GM18519 (cell line): ENCODE measurements at regions not wholly inside any gene's neighbourhood (a gene's known extent, or its start where the extent isn't known, plus 50 kb on each side); places are given as distances from the start of the nearest gene placed in this dataset.
"Not testable (repeated sequence)": the region's sequence is repeated elsewhere in the genome, so short reads cannot be mapped to it uniquely, and the experiment has no call there.

Experiments used
- ATAC-seq: cut with Tn5 transposase; IDR thresholded peaks from one replicate; pipeline ENCODE4 v1.9.1; 2021; ENCODE audit warnings: mild to moderate bottlenecking, moderate library complexity; ENCODE audit not compliant: unreplicated experiment, low FRiP score

GRCh38 chr14:31911160-31911559, 165.9 kb upstream of the ARHGAP5 start:
- no peak for ATAC-seq

GRCh38 chr14:31913370-31913769, 163.7 kb upstream of the ARHGAP5 start:
- ATAC-seq = no peak

GRCh38 chr14:31918289-31918688, 158.8 kb upstream of the ARHGAP5 start:
- not testable (repeated sequence) for ATAC-seq

- ATAC-seq = no peak
These were observed 157.1 kb upstream of the ARHGAP5 start for GRCh38 chr14:31920001-31920400.

GRCh38 chr14:31920989-31921650, 156.0 kb upstream of the ARHGAP5 start:
- ATAC-seq = no peak

GRCh38 chr14:31921721-31922120, 155.4 kb upstream of the ARHGAP5 start:
- ATAC-seq = no peak

- peak; percentile 66 for ATAC-seq
These were observed 151.0 kb upstream of the ARHGAP5 start for GRCh38 chr14:31926123-31926522.

GRCh38 chr14:31926652-31927347, 150.3 kb upstream of the ARHGAP5 start:
- ATAC-seq = no peak

- ATAC-seq = no peak
These were observed 149.7 kb upstream of the ARHGAP5 start for GRCh38 chr14:31927348-31927832.

- no peak for ATAC-seq
These were observed 147.0 kb upstream of the ARHGAP5 start for GRCh38 chr14:31930070-31930469.

- ATAC-seq = no peak
These were observed 146.4 kb upstream of the ARHGAP5 start for GRCh38 chr14:31930493-31931240.

GRCh38 chr14:31932675-31933074, 144.4 kb upstream of the ARHGAP5 start:
- no peak for ATAC-seq

GRCh38 chr14:31933716-31934115, 143.4 kb upstream of the ARHGAP5 start:
- no peak for ATAC-seq

GRCh38 chr14:31934767-31935266, 142.3 kb upstream of the ARHGAP5 start:
- no peak for ATAC-seq

GRCh38 chr14:31935391-31935790, 141.7 kb upstream of the ARHGAP5 start:
- no peak for ATAC-seq

- no peak for ATAC-seq
These were observed 141.0 kb upstream of the ARHGAP5 start for GRCh38 chr14:31936115-31936514.

GRCh38 chr14:31937730-31938346, 139.3 kb upstream of the ARHGAP5 start:
- ATAC-seq = peak; percentile 99

- ATAC-seq = no peak
These were observed 137.2 kb upstream of the ARHGAP5 start for GRCh38 chr14:31939934-31940333.

GRCh38 chr14:31941487-31941886, 135.6 kb upstream of the ARHGAP5 start:
- no peak for ATAC-seq

- ATAC-seq = no peak
These were observed 134.8 kb upstream of the ARHGAP5 start for GRCh38 chr14:31942166-31942841.
